Forelimb muscle (tissue), 1 donor: ENCODE measurements at regions not wholly inside any gene's neighbourhood (a gene's known extent, or its start where the extent isn't known, plus 50 kb on each side); places are given as distances from the start of the nearest gene placed in this dataset.
A peak's percentile ranks its signal among the peaks of the same experiment; 100 is the strongest.

ENCODE experiments used
- DNase-seq: peaks from one replicate; pipeline ENCODE4 v3.0.0-alpha.2; 2013; ENCODE audit warnings: low read depth

DNA sequence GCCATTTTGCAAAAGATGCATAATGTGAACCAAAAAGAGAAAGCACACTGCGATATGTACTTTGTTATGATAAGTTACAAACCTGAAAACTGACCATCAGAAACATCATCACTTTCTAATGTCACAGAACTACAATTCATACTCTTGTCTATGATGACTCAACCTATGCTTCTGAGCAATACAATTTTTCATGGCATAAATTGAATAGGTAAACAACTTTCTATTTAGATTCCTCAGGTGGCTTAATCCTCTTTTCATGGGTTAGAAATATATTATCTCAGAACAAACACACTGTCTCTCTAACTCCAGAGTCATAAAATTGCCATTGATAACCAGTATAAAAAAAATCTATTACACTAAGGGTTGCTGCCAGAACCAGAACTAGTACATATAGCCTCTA, 1715.0 kb upstream of the FLRT2 start:
- no peak for DNase-seq

- no peak for DNase-seq
These were observed 1713.2 kb upstream of the FLRT2 start for GRCh38 chr14:83816761-83817160.

DNA sequence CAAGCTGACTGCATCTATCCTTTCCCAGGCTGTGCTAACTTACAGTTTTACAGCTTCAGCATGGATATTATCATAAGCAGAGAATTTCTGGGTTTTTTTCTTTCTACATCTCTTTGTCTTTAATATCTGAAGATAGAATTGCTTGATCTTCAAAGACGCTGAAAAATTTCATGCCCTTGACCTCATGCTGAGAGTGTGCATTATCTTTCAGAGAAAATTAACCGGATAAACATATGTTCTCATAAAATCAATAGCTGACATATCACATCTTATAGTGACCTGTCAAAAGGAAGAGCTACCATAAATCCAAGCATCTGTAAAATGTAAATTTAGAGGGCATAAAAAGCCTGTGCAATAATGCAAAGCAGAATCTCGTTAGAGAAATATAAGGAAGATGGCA, 1704.1 kb upstream of the FLRT2 start:
- DNase-seq: no peak

- DNase-seq: no peak
These were observed 1703.1 kb upstream of the FLRT2 start for GRCh38 chr14:83826838-83827237.

GRCh38 chr14:83827383-83827782, 1702.6 kb upstream of the FLRT2 start:
- no peak for DNase-seq

DNA sequence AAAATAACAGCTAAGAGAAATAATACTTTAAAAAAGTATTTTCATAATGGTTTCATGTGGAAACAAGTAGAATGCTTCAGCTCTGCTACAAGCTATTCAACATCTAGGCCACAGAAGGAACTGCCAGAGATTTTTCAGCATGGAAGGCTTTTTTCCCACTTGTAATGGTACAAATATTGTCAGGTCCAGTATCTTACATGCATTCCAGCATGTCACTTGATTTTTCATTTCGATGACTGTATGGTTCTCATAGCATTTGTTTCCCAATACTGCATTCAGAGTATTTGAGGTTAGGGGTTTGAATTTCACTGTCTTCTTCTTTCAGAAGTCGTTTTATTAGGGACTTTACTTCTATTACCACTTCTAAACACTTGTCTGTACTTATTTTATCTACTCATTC, 1701.5 kb upstream of the FLRT2 start:
- DNase-seq: no peak

DNA sequence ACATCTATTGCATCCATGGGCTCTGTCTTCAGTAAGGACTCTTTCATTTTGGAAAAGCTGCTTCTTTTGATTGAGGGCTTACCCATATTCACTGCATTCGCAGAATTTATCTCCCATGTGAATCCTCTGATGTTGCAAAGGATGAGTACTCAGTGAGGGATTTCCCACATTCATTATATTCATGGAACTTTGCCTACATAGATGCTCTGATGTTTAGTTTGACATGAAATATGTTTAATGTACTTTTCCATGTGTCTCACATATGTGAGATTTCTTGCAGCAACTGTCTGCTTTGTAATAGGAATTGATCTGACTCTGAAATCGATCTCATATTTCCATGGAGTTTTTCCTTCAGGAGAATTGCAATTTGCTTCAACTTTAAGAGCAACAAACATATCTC, 1699.6 kb upstream of the FLRT2 start:
- DNase-seq: no peak

DNA sequence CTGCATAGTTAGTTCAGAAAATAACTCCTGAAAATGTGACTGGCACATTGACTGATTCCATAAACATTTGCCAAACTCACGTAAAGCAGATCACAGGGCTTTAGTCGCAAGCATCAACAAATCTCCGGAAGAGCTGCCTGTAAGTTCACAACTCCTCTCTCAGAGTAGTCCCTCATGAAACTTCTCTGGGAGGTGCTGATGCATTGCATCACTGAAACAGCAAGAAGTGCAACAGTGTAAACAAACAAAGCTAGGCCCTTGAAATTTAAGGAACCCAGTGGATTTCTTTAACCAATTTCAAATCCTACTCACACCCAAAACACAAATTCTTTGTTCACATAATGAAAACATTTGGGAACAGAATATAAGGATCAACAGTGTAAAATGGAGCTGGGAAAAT, 1691.7 kb upstream of the FLRT2 start:
- DNase-seq: no peak

DNA sequence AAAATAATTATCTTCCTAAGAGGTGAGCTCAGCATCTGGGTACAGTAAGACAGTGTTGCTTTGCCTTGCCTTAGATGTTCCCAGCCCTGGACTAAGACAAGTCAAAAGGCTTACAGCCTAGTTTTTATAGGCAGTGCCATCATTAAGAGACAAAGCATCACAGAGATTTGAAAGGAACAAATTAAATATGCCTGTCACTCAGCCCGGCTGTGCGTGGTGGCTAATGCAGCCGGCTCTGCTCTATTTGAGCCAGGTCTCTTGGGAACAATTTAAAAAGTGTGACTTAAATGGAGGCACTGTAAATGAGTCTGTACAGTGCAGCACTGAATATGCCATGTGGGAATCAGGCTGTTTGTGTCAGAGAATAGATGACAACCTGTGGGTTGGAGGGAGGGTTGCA, 1687.4 kb upstream of the FLRT2 start:
- DNase-seq: no peak

- DNase-seq: no peak
These were observed 1682.8 kb upstream of the FLRT2 start for GRCh38 chr14:83847102-83847501.

DNA sequence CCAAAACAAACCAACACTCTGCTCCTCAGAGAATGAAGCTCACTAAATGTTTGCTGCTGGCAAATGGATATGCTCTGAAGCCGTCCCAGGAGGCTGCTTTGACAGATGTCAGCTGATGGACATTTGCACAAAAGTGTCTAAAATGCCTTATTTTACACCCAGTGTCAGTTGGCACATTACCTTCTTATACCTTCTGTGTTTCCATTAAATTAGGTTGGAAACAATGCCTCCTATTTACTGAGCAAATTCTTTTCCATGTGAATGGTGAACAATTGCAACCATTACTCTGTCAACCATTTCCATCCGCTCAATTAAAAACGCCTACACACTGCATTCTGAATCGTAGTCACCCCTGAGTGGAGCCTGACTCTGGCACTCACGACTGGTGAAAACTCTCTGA, 1679.9 kb upstream of the FLRT2 start:
- no peak for DNase-seq

DNA sequence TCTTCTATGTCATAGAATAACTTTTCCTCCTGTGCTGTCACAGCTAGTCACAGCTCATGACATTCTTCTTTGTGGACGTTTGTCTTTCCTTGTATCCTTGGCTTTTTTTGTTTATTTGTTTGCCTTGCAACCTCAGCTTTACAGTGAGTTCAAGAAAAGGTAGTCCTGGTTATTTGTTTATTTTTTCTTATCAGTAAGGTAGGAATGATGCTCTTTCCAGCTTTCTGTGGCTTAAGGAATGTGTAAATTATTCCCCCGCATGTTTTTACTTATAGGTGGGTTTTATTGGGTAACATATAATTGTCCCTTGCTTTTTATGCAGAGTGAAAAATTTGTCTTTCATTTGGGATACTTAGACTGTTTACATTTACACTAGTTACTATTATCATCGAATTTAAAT, 1673.6 kb upstream of the FLRT2 start:
- DNase-seq: no peak

DNA sequence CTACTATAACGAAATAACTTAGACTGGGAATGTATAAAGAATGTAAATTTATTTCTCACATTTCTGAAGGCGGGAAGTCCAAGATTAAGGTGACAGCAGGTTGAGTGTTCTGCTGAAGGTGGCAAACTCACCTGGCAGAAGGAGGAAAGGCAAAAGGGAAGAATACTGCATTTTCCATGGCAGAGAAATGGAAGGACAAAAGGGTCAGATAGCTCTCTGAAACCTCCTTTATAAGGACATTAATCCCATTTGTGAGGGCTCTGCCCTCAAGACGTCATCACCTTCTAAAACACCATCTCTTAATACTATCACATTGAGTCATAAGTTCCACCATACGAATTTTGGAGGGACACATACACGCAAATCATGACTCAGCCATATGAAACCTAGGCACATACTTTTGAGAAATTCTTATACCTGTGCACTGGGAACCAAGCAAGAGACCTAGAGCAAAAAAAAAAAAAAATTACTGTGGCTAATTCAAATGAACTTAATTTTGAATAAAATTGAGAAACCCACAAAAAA, 1669.3 kb upstream of the FLRT2 start:
- no peak for DNase-seq

GRCh38 chr14:83863042-83863774, 1666.7 kb upstream of the FLRT2 start:
- DNase-seq: no peak

DNA sequence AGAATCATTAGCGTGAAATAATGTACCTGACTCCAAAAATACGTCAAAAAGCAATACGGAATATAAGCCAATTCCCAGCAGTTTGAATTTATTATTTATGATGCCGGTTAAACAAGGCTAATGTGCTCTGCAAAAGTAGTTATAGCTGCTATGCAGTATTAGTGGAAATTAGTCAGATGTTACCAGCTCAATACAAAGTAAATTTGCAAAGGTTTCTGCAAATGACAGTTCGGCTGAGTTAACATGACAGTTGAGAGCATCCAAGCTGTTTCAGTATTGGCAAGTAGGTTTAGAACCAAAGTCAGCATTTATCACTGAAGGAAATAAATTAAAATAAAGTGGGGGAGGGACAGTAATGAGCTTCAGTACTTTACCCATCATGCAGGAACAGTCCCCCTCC, 1665.8 kb upstream of the FLRT2 start:
- DNase-seq: no peak

GRCh38 chr14:83867566-83868225, 1662.2 kb upstream of the FLRT2 start:
- DNase-seq: peak; percentile 26

- no peak for DNase-seq
These were observed 1659.2 kb upstream of the FLRT2 start for GRCh38 chr14:83870546-83871270.

DNA sequence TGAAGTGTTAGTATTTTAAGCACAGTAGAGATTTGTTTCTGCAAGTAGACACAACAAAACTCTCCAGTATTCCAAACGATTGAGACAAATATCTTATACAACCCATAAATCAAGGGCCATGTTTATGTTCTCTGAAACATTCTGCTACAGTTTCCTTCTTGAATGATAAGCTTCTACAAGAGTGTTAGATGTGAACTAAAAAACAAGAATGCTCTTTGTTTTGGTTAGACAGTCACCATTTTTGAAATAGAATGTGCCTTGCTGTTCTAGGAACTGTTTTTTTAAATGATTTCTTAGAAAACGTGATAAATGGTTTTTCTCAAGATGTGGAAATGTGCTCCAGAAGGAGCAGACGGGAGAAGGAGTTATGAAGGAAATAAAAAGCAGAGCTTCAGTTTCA, 1656.3 kb upstream of the FLRT2 start:
- no peak for DNase-seq

- no peak for DNase-seq
These were observed 1655.3 kb upstream of the FLRT2 start for GRCh38 chr14:83874662-83875061.

GRCh38 chr14:83883732-83884131, 1646.2 kb upstream of the FLRT2 start:
- no peak for DNase-seq

- no peak for DNase-seq
These were observed 1644.1 kb upstream of the FLRT2 start for GRCh38 chr14:83885837-83886293.

- DNase-seq: no peak
These were observed 1642.1 kb upstream of the FLRT2 start for GRCh38 chr14:83887866-83888265.

DNA sequence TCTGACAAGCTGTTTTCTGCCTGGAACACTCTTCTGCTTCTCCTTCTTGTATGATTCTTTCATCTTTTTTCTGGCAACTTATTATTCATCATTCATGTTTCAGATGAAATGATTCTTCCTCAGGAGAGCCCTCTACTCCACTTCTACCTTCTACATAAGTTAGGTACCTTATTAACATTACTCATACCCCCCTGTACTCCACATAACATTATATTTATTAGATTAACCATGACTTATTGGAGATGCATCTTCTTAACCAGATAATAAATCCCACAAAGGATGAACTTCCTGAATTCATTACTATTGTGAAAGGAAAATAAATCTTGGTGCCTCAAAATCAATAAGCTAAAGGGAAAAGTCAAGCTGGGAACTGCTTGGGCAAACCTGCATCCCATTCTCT, 1636.5 kb upstream of the FLRT2 start:
- no peak for DNase-seq
